HG03139 (cell line): ENCODE measurements at regions not wholly inside any gene's neighbourhood (a gene's known extent, or its start where the extent isn't known, plus 50 kb on each side); places are given as distances from the start of the nearest gene placed in this dataset.
"Not testable (repeated sequence)": the region's sequence is repeated elsewhere in the genome, so short reads cannot be mapped to it uniquely, and the experiment has no call there.

Experiments used
- ATAC-seq: cut with Tn5 transposase; IDR thresholded peaks from one replicate; pipeline ENCODE4 v1.9.1; 2021; ENCODE audit not compliant: unreplicated experiment

DNA sequence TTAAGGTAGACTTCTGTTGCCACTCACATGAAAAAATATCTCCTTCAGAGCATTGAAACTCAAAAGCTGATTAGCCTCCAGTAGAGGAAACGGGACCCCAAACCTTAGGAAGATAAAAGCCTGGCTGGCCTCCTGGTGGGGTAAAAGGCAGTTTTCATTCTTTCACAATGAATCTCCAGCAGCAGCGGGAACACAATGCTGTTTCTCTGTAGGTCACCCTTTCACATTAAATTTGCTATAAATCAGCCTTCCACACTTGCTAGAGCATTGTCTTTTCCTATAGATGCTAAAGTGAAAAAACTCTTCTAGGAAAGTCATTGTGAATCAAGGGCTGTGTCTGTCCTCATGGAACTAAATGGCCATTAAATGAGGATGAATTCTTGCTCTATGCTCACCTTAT lies 207.3 kb upstream of the MAGEB2 start:
- ATAC-seq = no peak

GRCh38 chrX:30010471-30010870 lies 204.9 kb upstream of the MAGEB2 start:
- ATAC-seq = no peak

DNA sequence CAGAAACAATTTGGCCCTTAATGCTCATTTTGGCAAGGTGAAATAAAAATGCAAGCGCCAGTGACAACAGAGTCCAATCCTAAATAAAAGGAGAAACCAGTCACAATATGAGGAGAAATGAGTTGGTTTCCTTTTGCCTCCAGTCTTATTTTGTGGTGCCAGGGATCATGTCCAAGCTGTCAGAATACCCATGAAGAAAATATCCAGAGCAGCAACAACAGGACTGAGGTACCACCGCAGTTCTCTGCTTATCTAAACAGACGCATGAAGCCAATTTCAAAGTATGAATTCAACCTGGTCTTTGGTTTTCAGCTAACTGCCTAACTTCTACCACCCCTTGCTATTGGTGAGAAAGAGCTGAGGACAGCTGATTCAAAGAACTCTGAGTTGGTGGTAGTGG lies 199.9 kb upstream of the MAGEB2 start:
- no peak for ATAC-seq

- ATAC-seq = no peak
Observed at GRCh38 chrX:30027636-30028035, 187.7 kb upstream of the MAGEB2 start.

DNA sequence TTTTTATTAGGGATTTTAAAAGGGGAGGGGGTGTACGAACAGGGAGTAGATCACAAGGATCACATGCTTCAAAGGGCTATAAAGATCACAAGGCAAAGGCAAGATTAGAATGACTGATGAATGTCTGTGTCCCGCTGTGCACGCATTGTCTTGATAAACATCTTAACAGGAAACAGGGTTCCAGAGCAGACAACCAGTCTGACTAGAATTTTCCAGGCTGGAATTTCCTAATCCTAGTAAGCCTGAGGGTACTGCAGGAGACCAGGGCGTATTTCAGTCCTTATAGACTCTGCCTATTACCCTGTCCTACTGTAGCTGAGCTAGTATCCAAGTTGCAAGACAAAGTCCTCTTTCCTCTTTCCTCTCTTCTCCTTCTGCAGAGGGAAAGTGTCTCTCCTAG lies 179.0 kb upstream of the MAGEB2 start:
- not testable (repeated sequence) for ATAC-seq

- no peak for ATAC-seq
Observed at GRCh38 chrX:30039768-30040167, 175.6 kb upstream of the MAGEB2 start.

DNA sequence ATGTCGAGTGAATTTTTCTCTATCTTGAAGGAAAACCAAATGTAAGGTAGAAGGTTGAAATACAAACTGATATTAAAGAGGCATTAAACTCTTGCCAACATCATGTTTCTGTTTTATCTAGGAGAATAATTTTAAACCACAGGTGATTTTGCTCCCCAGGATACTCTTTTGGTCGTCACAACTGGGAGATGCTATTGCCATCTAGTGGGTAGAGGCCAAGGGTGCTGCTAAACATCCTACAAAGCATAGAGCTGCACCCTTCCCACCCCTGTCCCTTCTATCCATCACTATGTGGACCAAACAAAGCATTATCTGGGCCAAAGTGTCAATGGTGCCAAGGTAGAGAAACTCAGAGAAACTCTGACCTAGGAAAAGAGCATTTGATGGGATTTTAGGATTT lies 154.6 kb upstream of the MAGEB2 start:
- ATAC-seq = no peak

- ATAC-seq = no peak
Observed at GRCh38 chrX:30065226-30065625, 150.1 kb upstream of the MAGEB2 start.

DNA sequence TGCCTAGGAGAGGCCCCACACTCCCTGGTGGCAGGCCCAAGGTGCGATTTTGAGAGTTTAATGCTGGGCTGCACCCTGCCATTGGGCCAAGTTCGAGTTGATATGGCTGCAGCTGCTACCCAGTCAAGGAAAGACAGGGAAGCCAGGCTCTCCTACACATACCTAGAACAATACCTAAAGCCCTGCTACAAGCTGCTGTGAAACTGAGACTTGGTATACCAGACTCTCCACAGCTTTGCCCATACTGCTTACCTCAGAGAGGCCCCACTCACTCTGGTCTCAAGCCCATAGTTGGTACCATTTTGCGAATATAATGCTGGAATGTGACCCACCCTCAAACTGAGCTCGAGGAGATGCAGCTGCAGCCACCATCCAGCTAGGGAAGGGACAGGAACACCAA lies 147.7 kb upstream of the MAGEB2 start:
- no peak for ATAC-seq

- ATAC-seq = no peak
Observed at GRCh38 chrX:30085571-30085970, 129.8 kb upstream of the MAGEB2 start.

DNA sequence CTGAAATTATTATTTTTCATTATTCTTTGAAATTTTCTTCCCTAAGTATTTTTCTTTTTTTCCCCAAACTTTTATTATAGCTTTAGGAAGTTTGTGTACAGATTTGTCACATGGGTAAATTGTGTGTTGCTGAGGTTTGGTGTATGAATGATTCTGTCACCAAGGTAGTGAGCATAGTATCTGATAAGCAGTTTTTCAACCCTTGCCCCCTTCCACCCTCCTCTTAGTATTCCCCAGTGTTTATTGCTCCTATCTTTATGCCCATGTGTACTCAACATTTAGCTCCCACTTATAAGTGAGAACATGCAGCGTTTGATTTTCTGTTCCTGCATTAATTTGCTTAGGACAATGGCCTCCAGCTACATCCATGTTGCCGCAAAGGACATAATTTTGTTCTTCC lies 103.9 kb upstream of the MAGEB2 start:
- no peak for ATAC-seq

GRCh38 chrX:30141966-30142365 lies 73.4 kb upstream of the MAGEB2 start:
- ATAC-seq = peak; percentile 58

- ATAC-seq = no peak
Observed at GRCh38 chrX:30144221-30144620, 71.1 kb upstream of the MAGEB2 start.

DNA sequence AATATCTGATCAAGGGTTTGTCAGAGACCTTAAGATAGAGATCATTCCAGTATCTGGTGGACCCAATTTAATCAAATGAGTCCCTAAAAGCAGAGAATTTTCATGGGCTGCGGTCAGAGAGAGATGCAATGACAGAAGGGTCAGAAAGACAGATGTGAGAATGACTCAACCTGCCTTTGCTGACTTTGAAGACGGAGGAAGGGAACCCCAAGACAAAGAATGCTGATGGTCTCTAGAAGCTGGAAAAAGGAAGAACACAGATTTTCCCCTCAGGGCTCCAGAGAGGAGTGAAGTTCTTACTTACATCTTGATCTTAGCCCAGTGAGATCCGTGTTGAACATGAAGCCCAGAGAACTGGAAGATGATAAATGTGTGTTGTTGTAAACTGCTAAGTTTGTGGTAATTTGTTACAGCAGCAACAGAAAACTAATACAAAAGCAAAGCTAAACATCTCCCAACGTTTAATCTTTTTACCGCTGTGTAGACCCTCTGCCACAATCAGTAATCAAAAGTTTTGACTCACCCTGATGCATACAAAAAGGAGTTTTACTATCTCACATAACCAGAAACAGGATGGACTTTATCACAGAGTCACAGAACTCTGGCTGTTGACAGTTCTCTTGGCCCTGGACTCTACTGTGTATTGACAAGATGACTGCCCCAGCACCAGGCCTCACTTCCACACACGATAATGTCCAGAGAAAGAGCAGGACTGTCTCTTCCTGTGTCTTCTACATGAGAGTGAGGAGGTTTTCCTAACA lies 70.2 kb upstream of the MAGEB2 start:
- ATAC-seq = no peak

DNA sequence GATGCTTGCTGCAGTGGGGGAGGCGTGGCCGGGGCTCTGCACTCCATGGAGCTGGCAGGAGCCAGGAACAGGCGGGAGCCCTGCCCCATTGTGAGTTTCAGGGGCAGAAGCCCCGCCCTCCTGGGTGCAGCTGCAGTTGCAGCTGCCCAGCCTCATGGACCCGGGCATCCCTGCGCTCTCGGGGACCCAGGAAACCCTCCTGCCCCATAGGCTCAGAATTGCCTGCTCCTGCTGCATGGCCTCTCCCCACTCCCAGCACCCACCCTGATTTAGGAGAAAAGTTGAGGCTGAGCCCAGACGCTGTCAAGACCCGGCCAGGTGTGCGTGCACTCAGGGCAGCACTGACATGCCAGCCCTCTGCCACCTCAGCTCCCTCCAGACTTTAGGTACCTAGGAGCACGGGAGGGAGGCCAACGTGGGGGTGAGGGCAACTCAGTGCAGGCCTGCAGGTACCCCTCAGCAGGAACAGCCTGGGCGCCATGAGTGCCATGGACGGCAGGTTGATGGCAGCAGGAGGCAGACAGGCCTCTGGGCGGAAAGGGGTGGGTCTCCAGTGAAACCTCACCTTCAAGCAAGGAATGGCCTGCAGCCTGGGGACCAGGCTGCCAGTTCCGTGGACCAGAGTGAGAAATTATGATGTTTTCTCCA lies 67.2 kb upstream of the MAGEB2 start:
- ATAC-seq = no peak

GRCh38 chrX:30149206-30149605 lies 66.2 kb upstream of the MAGEB2 start:
- not testable (repeated sequence) for ATAC-seq

- no peak for ATAC-seq
Observed at GRCh38 chrX:30150196-30150895, 65.0 kb upstream of the MAGEB2 start.

DNA sequence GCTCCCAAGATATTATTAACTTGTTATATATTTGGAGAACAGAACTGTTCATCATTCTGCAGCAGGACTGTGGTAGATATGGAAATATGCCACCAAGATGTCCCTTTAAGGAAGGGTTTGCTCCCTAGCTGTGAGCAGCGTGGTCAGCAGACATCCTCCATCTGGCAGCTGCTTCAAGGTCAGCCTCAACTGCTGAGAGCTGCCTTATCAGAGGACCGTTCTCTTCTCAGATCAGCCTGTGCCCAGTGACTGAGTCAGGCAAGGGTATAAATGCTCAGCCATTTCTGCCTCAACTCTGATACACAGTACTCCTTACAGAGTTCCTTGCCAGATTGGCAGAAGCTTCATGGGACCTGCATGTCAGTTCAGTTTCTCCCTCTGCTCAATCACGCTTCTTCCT lies 63.4 kb upstream of the MAGEB2 start:
- ATAC-seq = no peak

GRCh38 chrX:30153175-30153880 lies 62.0 kb upstream of the MAGEB2 start:
- ATAC-seq = no peak

- ATAC-seq = no peak
Observed at GRCh38 chrX:30153881-30154260, 61.5 kb upstream of the MAGEB2 start.

- no peak for ATAC-seq
Observed at GRCh38 chrX:30156009-30156408, 59.4 kb upstream of the MAGEB2 start.
